ENCODE measurements at regions not wholly inside any gene's neighbourhood (a gene's known extent, or its start where the extent isn't known, plus 50 kb on each side); places are given as distances from the start of the nearest gene placed in this dataset.

DNA sequence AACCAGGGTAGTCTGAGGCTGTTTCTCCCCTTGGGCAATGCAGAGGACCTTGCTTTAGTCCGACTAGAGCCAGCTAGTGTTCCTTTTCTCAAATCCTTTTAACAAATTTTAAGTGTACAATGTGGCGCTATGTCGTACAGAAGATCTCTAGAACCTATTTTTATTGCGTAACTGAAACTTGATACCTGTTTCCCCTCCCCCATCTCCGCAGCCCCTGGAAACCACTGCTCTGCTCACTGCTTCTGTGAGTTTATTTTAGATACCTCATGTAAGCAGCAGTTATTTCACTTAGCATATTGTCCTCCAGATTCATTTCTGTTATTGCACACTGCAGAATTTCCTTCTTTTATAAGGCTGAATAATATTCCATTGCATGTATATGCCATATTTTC, 1092.3 kb downstream of the AACS start:
- TF ChIP-seq, protein P1, sequence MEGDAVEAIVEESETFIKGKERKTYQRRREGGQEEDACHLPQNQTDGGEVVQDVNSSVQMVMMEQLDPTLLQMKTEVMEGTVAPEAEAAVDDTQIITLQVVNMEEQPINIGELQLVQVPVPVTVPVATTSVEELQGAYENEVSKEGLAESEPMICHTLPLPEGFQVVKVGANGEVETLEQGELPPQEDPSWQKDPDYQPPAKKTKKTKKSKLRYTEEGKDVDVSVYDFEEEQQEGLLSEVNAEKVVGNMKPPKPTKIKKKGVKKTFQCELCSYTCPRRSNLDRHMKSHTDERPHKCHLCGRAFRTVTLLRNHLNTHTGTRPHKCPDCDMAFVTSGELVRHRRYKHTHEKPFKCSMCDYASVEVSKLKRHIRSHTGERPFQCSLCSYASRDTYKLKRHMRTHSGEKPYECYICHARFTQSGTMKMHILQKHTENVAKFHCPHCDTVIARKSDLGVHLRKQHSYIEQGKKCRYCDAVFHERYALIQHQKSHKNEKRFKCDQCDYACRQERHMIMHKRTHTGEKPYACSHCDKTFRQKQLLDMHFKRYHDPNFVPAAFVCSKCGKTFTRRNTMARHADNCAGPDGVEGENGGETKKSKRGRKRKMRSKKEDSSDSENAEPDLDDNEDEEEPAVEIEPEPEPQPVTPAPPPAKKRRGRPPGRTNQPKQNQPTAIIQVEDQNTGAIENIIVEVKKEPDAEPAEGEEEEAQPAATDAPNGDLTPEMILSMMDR (IDR thresholded peaks at IDR 0.05 in 2 of 3, conservative IDR thresholded peaks at IDR 0.05 in 1 of 3; ENCODE audit: control insufficient read depth in 2 of 3, extremely low read depth in 1 of 3, insufficient read depth in 1 of 3, low read depth in 3 of 3, low read length in 3 of 3) = no peak
- no peak for TF ChIP-seq YY1 (IDR thresholded peaks at IDR 0.05; ENCODE audit: low read depth, low read length)
- TF ChIP-seq NR2F1 (conservative IDR thresholded peaks at IDR 0.05) = no peak
- no peak for TF ChIP-seq GABPA (IDR thresholded peaks at IDR 0.05; ENCODE audit: low read depth)
- TF ChIP-seq, protein P2, sequence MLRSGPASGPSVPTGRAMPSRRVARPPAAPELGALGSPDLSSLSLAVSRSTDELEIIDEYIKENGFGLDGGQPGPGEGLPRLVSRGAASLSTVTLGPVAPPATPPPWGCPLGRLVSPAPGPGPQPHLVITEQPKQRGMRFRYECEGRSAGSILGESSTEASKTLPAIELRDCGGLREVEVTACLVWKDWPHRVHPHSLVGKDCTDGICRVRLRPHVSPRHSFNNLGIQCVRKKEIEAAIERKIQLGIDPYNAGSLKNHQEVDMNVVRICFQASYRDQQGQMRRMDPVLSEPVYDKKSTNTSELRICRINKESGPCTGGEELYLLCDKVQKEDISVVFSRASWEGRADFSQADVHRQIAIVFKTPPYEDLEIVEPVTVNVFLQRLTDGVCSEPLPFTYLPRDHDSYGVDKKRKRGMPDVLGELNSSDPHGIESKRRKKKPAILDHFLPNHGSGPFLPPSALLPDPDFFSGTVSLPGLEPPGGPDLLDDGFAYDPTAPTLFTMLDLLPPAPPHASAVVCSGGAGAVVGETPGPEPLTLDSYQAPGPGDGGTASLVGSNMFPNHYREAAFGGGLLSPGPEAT (IDR thresholded peaks at IDR 0.05; ENCODE audit: low read depth) = no peak
- no peak for TF ChIP-seq EP300 (IDR thresholded peaks at IDR 0.05; ENCODE audit: borderline replicate concordance in 1 of 2, control insufficient read depth in 1 of 2, low read depth in 2 of 2, low read length in 2 of 2)
- TF ChIP-seq POLR2AphosphoS5 (IDR thresholded peaks at IDR 0.05; ENCODE audit: low read length) = no peak
- TF ChIP-seq PAX8 (IDR thresholded peaks at IDR 0.05) = no peak
- TF ChIP-seq POLR2A (IDR thresholded peaks at IDR 0.05; ENCODE audit: low read depth, low read length) = no peak
- TF ChIP-seq SMC3 (IDR thresholded peaks at IDR 0.05; ENCODE audit: borderline replicate concordance, low read length) = no peak
